ENCODE measurements at regions not wholly inside any gene's neighbourhood (a gene's known extent, or its start where the extent isn't known, plus 50 kb on each side); places are given as distances from the start of the nearest gene placed in this dataset.

- TF ChIP-seq CTCF (IDR thresholded peaks at IDR 0.05 in 2 of 3, conservative IDR thresholded peaks at IDR 0.05 in 1 of 3; ENCODE audit: borderline replicate concordance in 1 of 3, insufficient read depth in 1 of 3, low read depth in 2 of 3, low read length in 2 of 3) (no peak), MAX (IDR thresholded peaks at IDR 0.05) (no peak), ZNF274 (IDR thresholded peaks at IDR 0.05; ENCODE audit: low read depth, low read length) (no peak), CEBPB (IDR thresholded peaks at IDR 0.05; ENCODE audit: low read depth) (no peak), REST (IDR thresholded peaks at IDR 0.05; ENCODE audit: low read depth) (no peak), EZH2phosphoT487 (IDR thresholded peaks at IDR 0.05; ENCODE audit: borderline replicate concordance) (no peak), POLR2A (IDR thresholded peaks at IDR 0.05; ENCODE audit: borderline replicate concordance, extremely low read depth, insufficient read depth, insufficient read length) (no peak), SP1 (IDR thresholded peaks at IDR 0.05; ENCODE audit: low read depth) (no peak), EZH2 (IDR thresholded peaks at IDR 0.05) (no peak), YY1 (IDR thresholded peaks at IDR 0.05; ENCODE audit: extremely low read depth, insufficient replicate concordance, low read depth, low read length) (no peak), ELF1 (IDR thresholded peaks at IDR 0.05; ENCODE audit: borderline replicate concordance, low read depth) (no peak), RAD21 (IDR thresholded peaks at IDR 0.05; ENCODE audit: low read depth) (no peak)
These were observed 1228.3 kb upstream of the PCDH20 start for GRCh38 chr13:62643799-62644524.

Data from HCT116 (cell line).